MM.1S (cell line): ENCODE measurements at regions not wholly inside any gene's neighbourhood (a gene's known extent, or its start where the extent isn't known, plus 50 kb on each side); places are given as distances from the start of the nearest gene placed in this dataset.

ENCODE experiments used
- DNase-seq: peaks from one replicate; pipeline ENCODE4 v3.0.0-alpha.2; 2015
- H2AFZ ChIP-seq: fragments of 300-600 bp; sonication (generic); 2 replicates; pipeline ENCODE4 v1.6.0; 2016; ENCODE audit warnings: antibody characterized with exemption, low read length
- H3F3A ChIP-seq: fragments of 300-600 bp; sonication (generic); 2 replicates; pipeline ENCODE4 v1.6.1; 2016; ENCODE audit warnings: mild to moderate bottlenecking, antibody characterized with exemption, low read length, moderate library complexity, mixed read lengths; ENCODE audit not compliant: insufficient read depth
- H3K27ac ChIP-seq: fragments of 300-600 bp; sonication (generic); 2 replicates; pipeline ENCODE4 v1.5.1; 2016; ENCODE audit warnings: mild to moderate bottlenecking, low read length
- H3K27me3 ChIP-seq: fragments of 300-600 bp; sonication (generic); replicated peaks from 2 replicates; pipeline ENCODE4 v1.6.0; 2016; ENCODE audit warnings: low read length; ENCODE audit not compliant: insufficient read depth
- H3K36me3 ChIP-seq: fragments of 300-600 bp; sonication (generic); replicated peaks from 2 replicates; pipeline ENCODE4 v1.6.1; 2016; ENCODE audit warnings: mild to moderate bottlenecking, low read length, mixed read lengths; ENCODE audit not compliant: insufficient read depth
- H3K4me1 ChIP-seq: fragments of 300-600 bp; sonication (generic); 2 replicates; pipeline ENCODE4 v1.6.1; 2016; ENCODE audit warnings: low read length, mixed read lengths
- H3K4me2 ChIP-seq: fragments of 300-600 bp; sonication (generic); 2 replicates; pipeline ENCODE4 v1.6.0; 2016; ENCODE audit warnings: low read depth, low read length
- H3K4me3 ChIP-seq: fragments of 300-600 bp; sonication (generic); 2 replicates; pipeline ENCODE4 v1.5.1; 2016; ENCODE audit warnings: low read length, mixed read lengths
- H3K79me2 ChIP-seq: fragments of 300-600 bp; sonication (generic); 2 replicates; pipeline ENCODE4 v1.6.1; 2016; ENCODE audit warnings: mixed run types, low read length, mixed read lengths
- H3K9ac ChIP-seq: fragments of 300-600 bp; sonication (generic); 2 replicates; pipeline ENCODE4 v1.6.1; 2016; ENCODE audit warnings: low read length, mixed read lengths
- H3K9me2 ChIP-seq: fragments of 300-600 bp; sonication (generic); replicated peaks from 2 replicates; pipeline ENCODE4 v1.6.1; 2016; ENCODE audit warnings: mild to moderate bottlenecking, low read length, mixed read lengths; ENCODE audit not compliant: insufficient read depth
- H3K9me3 ChIP-seq: fragments of 300-600 bp; sonication (generic); replicated peaks from 2 replicates; pipeline ENCODE4 v1.6.1; 2016; ENCODE audit warnings: mild to moderate bottlenecking, low read length, mixed read lengths; ENCODE audit not compliant: insufficient read depth
- H4K20me1 ChIP-seq: fragments of 300-600 bp; sonication (generic); 2 replicates; pipeline ENCODE4 v1.6.1; 2016; ENCODE audit warnings: mild to moderate bottlenecking, low read length, moderate library complexity, mixed read lengths; ENCODE audit not compliant: insufficient read depth
- EZH2 ChIP-seq: fragments of 300-600 bp; sonication (generic); optimal IDR thresholded peaks from 2 replicates; pipeline ENCODE3; 2017; ENCODE audit warnings: low read depth, mild to moderate bottlenecking, antibody characterized with exemption, low read length, mixed read lengths
- EZH2phosphoT487 ChIP-seq: fragments of 300-600 bp; sonication (generic); IDR thresholded peaks from 2 replicates; pipeline ENCODE4 v1.6.1; 2018; ENCODE audit warnings: antibody characterized with exemption, low read length
- TF ChIP-seq, protein P1 (sequence below): fragments of 300-600 bp; sonication (generic); IDR thresholded peaks from 2 replicates; pipeline ENCODE4 v1.5.1; 2016; ENCODE audit warnings: antibody characterized with exemption, low read length, mixed read lengths

GRCh38 chr5:160966921-160967320 lies 114.9 kb upstream of the ATP10B start:
- H3K9me2 ChIP-seq, result no peaks in the 10 kb centered on the region
- no peaks in the 10 kb centered on the region for H3K36me3 ChIP-seq
- H2AFZ ChIP-seq, result no peak overlapping the region
- H3K79me2 ChIP-seq, result no peaks in the 10 kb centered on the region
- H3F3A ChIP-seq, result no peaks in the 10 kb centered on the region
- no peaks in the 10 kb centered on the region for H3K9me3 ChIP-seq
- no peaks in the 10 kb centered on the region for H4K20me1 ChIP-seq
- no peaks in the 10 kb centered on the region for H3K4me1 ChIP-seq
- no peak for DNase-seq
- H3K27me3 ChIP-seq, result no peaks in the 10 kb centered on the region
- H3K27ac ChIP-seq, result no peak overlapping the region
- H3K4me3 ChIP-seq, result no peak overlapping the region
- no peak overlapping the region for H3K9ac ChIP-seq
- H3K4me2 ChIP-seq, result no peak overlapping the region
- TF ChIP-seq EZH2, result no peak
- TF ChIP-seq, protein P1, sequence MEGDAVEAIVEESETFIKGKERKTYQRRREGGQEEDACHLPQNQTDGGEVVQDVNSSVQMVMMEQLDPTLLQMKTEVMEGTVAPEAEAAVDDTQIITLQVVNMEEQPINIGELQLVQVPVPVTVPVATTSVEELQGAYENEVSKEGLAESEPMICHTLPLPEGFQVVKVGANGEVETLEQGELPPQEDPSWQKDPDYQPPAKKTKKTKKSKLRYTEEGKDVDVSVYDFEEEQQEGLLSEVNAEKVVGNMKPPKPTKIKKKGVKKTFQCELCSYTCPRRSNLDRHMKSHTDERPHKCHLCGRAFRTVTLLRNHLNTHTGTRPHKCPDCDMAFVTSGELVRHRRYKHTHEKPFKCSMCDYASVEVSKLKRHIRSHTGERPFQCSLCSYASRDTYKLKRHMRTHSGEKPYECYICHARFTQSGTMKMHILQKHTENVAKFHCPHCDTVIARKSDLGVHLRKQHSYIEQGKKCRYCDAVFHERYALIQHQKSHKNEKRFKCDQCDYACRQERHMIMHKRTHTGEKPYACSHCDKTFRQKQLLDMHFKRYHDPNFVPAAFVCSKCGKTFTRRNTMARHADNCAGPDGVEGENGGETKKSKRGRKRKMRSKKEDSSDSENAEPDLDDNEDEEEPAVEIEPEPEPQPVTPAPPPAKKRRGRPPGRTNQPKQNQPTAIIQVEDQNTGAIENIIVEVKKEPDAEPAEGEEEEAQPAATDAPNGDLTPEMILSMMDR, result no peak
- no peak for TF ChIP-seq EZH2phosphoT487

- H2AFZ ChIP-seq, result no peak overlapping the region
- no peak overlapping the region for H3K4me3 ChIP-seq
- H3K4me2 ChIP-seq, result no peak overlapping the region
- no peaks in the 10 kb centered on the region for H3K9me2 ChIP-seq
- H3K9ac ChIP-seq, result no peak overlapping the region
- H3F3A ChIP-seq, result no peaks in the 10 kb centered on the region
- H4K20me1 ChIP-seq, result no peaks in the 10 kb centered on the region
- no peak for DNase-seq
- no peaks in the 10 kb centered on the region for H3K79me2 ChIP-seq
- no peaks in the 10 kb centered on the region for H3K27me3 ChIP-seq
- H3K36me3 ChIP-seq, result no peaks in the 10 kb centered on the region
- 0 out of 2 replicates have a peak, but pooled peaks cover 5% of the 10 kb centered on the region for H3K4me1 ChIP-seq
- H3K27ac ChIP-seq, result no peak overlapping the region
- no peaks in the 10 kb centered on the region for H3K9me3 ChIP-seq
- TF ChIP-seq EZH2phosphoT487 (no peak), EZH2 (no peak)
- TF ChIP-seq, protein P1, result no peak
These were observed 109.8 kb upstream of the ATP10B start for GRCh38 chr5:160961761-160962160.

GRCh38 chr5:160961038-160961437 lies 109.0 kb upstream of the ATP10B start:
- Histone ChIP-seq H3K36me3 (no peaks in the 10 kb centered on the region), H2AFZ (no peak overlapping the region), H3F3A (no peaks in the 10 kb centered on the region), H3K27me3 (no peaks in the 10 kb centered on the region), H3K9me2 (no peaks in the 10 kb centered on the region), H3K4me1 (0 out of 2 replicates have a peak, but pooled peaks cover 5% of the 10 kb centered on the region), H3K9ac (no peak overlapping the region), H4K20me1 (no peaks in the 10 kb centered on the region), H3K4me3 (no peak overlapping the region), H3K9me3 (no peaks in the 10 kb centered on the region), H3K4me2 (no peak overlapping the region), H3K27ac (no peak overlapping the region), H3K79me2 (no peaks in the 10 kb centered on the region)
- TF ChIP-seq, protein P1, result no peak
- TF ChIP-seq EZH2 (no peak), EZH2phosphoT487 (no peak)
- DNase-seq, result no peak
